Osteocyte (in vitro differentiated cells): ENCODE measurements at regions not wholly inside any gene's neighbourhood (a gene's known extent, or its start where the extent isn't known, plus 50 kb on each side); places are given as distances from the start of the nearest gene placed in this dataset.

Experiments
- DNase-seq: peaks from one replicate; pipeline ENCODE4 v3.0.0; 2021; ENCODE audit warnings: mixed read lengths; ENCODE audit not compliant: unreplicated experiment; ENCODE audit errors: extremely low spot score
- H3K27ac Mint-ChIP-seq: one replicate; pipeline ENCODE4 v1.8.0; 2021; ENCODE audit warnings: mild to moderate bottlenecking, mixed read lengths; ENCODE audit not compliant: unreplicated experiment
- H3K27me3 Mint-ChIP-seq: one replicate; pipeline ENCODE4 v1.8.0; 2021; ENCODE audit warnings: mixed read lengths; ENCODE audit not compliant: unreplicated experiment
- H3K36me3 Mint-ChIP-seq: one replicate; pipeline ENCODE4 v1.8.0; 2021; ENCODE audit warnings: mixed read lengths; ENCODE audit not compliant: unreplicated experiment
- H3K4me1 Mint-ChIP-seq: one replicate; pipeline ENCODE4 v1.8.0; 2021; ENCODE audit warnings: mixed read lengths; ENCODE audit not compliant: unreplicated experiment
- H3K4me3 Mint-ChIP-seq: one replicate; pipeline ENCODE4 v1.8.0; 2021; ENCODE audit warnings: mild to moderate bottlenecking, moderate library complexity, mixed read lengths; ENCODE audit not compliant: unreplicated experiment
- H3K9me3 Mint-ChIP-seq: one replicate; pipeline ENCODE4 v1.8.0; 2021; ENCODE audit warnings: mixed read lengths; ENCODE audit not compliant: unreplicated experiment
- CTCF ChIP-seq: fragments of 200-600 bp; sonication (generic); IDR thresholded peaks from 2 replicates; pipeline ENCODE4 v1.5.0; 2021; ENCODE audit warnings: antibody characterized with exemption, mild to moderate bottlenecking, moderate library complexity

GRCh38 chr11:33448461-33449130 is 191.4 kb downstream of the HIPK3 start:
- no peak for DNase-seq

DNA sequence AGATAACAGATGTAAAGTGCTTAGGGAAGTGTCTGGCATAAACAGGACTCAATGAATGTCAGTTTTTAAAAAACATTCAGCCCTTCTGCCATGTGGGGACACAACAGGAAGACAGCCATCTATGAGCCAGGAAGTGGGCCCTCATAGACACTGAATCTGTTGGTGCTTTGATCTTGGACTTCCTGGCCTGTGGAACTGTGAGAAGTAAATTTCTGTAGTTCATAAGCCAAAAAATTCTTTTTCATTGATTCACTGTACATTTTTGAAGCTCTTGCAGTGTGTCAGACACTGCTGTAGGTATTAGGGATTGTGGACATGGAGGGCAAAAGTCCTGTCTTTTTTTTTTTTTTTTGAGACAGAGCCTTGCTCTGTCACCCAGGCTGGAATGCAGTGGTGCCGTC is 188.6 kb downstream of the HIPK3 start:
- H3K4me1 Mint-ChIP-seq: peaks cover 15% of the 10 kb centered on the region
- H3K27ac Mint-ChIP-seq: no peak overlapping the region

More at GRCh38 chr11:33448461-33449130, 191.4 kb downstream of the HIPK3 start:
- H3K27ac Mint-ChIP-seq: no peak overlapping the region
- no peaks in the 10 kb centered on the region for H3K36me3 Mint-ChIP-seq
- H3K4me3 Mint-ChIP-seq: no peak overlapping the region
- no peak for TF ChIP-seq CTCF
- no peaks in the 10 kb centered on the region for H3K27me3 Mint-ChIP-seq
- no peaks in the 10 kb centered on the region for H3K9me3 Mint-ChIP-seq
- H3K4me1 Mint-ChIP-seq: peaks cover 24% of the 10 kb centered on the region

DNA sequence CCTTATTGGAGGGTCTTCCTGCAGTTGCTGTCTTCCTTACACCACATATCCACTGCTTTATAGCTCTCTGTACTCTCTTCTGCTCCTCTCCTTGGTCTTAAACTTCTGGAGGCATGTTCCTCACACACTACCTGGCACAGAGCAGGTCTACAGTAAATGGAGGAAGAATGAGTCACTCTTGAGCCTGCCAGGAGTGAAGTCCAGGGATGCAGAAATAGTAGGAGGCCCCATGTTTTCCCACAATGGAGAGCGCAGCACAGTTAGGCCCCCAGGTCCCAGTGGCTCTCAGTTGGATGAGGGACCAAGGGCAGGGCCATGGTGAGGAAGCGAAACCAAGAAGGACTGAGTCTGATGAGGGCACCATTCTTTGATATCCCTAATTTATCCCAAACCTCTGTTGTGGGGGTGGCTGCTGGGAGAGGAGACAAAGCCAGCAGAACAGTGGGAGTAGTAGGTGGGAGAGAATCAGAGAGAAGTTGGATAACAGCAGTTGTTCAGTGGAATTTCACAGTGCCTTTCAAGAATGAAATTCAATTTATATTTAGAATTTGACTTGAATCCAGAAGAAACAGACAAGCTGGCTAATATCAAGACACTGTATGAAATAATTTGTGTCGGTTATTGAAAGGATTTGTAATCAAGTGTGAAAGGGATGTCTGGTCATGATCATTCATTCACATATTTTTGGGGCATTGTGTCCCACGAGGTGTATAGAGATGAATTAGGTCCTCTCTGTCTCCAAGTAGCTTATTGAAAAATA is 187.8 kb downstream of the HIPK3 start:
- peaks cover 15% of the 10 kb centered on the region for H3K4me1 Mint-ChIP-seq
- no peak overlapping the region for H3K27ac Mint-ChIP-seq
- H3K36me3 Mint-ChIP-seq: peaks cover 3% of the 10 kb centered on the region
- no peak for TF ChIP-seq CTCF
- peaks cover 5% of the 10 kb centered on the region for H3K9me3 Mint-ChIP-seq
- H3K27me3 Mint-ChIP-seq: no peaks in the 10 kb centered on the region
- no peak for DNase-seq
- H3K4me3 Mint-ChIP-seq: no peak overlapping the region

More for the DNA sequence above, 188.6 kb downstream of the HIPK3 start:
- H3K36me3 Mint-ChIP-seq: peaks cover 3% of the 10 kb centered on the region
- H3K9me3 Mint-ChIP-seq: peaks cover 5% of the 10 kb centered on the region
- DNase-seq: no peak
- H3K4me3 Mint-ChIP-seq: no peak overlapping the region
- no peak for TF ChIP-seq CTCF
- H3K27me3 Mint-ChIP-seq: no peaks in the 10 kb centered on the region

- TF ChIP-seq CTCF: no peak
- H3K27me3 Mint-ChIP-seq: no peaks in the 10 kb centered on the region
- peaks cover 5% of the 10 kb centered on the region for H3K9me3 Mint-ChIP-seq
- H3K27ac Mint-ChIP-seq: no peak overlapping the region
- H3K4me1 Mint-ChIP-seq: peaks cover 15% of the 10 kb centered on the region
- DNase-seq: no peak
- H3K36me3 Mint-ChIP-seq: peaks cover 3% of the 10 kb centered on the region
- no peak overlapping the region for H3K4me3 Mint-ChIP-seq
Measured at GRCh38 chr11:33443684-33444083, 186.5 kb downstream of the HIPK3 start.

- no peak overlapping the region for H3K27ac Mint-ChIP-seq
- H3K9me3 Mint-ChIP-seq: peaks cover 8% of the 10 kb centered on the region
- TF ChIP-seq CTCF: no peak
- H3K27me3 Mint-ChIP-seq: no peaks in the 10 kb centered on the region
- peaks cover 5% of the 10 kb centered on the region for H3K36me3 Mint-ChIP-seq
- H3K4me1 Mint-ChIP-seq: no peaks in the 10 kb centered on the region
- no peak for DNase-seq
- H3K4me3 Mint-ChIP-seq: no peak overlapping the region
Measured at GRCh38 chr11:33438301-33438700, 181.1 kb downstream of the HIPK3 start.
